ENCODE measurements at regions not wholly inside any gene's neighbourhood (a gene's known extent, or its start where the extent isn't known, plus 50 kb on each side); places are given as distances from the start of the nearest gene placed in this dataset.

GRCh38 chr12:88251798-88252197, 109.7 kb downstream of the TMTC3 start:
- DNase-seq = no peak

DNA sequence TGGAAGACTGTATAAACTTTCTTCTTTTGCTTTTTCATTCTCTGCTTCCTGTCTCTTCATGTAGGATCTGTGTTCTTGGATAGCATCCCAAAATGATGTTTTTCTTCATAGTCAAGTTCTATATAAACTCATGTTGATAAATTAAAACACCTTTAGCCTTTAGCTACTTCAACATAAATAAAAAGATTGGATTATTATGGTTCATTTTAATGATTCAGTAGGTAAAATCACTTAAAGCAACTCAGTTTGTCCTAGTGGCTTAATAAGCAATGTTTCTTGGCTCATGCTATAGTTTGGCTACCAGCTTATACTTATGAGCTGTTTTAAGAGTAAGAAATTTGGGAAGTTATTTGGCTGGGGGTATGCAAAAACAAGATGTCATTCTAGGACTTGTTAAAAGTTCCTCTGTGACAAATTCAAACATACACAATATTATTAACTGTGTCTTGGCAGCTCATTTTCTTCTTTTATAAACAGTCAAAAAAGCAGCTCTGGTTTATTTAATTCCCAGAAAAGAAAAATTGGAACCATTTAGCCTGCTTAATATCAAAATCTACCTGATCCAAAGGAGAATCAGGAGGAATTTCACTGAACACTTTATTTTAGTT, 111.4 kb downstream of the TMTC3 start:
- DNase-seq = no peak

DNA sequence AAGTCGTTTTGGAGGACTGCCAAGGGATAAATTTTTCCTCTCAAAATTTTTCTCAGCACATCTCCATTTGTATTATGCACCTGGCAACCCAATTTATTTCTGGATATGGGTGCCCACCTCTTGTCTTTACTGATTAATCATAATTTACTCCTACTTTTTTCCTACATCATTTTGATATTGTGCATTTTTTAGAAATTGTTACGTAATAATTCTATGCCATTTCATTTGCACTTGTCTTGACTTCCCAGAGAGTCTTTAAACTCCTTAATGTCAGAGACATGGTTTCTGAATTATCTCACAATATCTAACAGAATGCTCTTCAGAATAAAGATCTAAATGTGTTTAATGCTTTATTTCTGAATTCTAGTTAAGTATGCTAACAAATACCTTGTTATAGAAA, 113.1 kb downstream of the TMTC3 start:
- DNase-seq = no peak

- no peak for DNase-seq
Observed at GRCh38 chr12:88255847-88256246, 113.7 kb downstream of the TMTC3 start.

- no peak for DNase-seq
Observed at GRCh38 chr12:88258396-88258795, 116.3 kb downstream of the TMTC3 start.

GRCh38 chr12:88266806-88267360, 124.8 kb downstream of the TMTC3 start:
- peak; percentile 6 for DNase-seq

- DNase-seq = no peak
Observed at GRCh38 chr12:88267630-88268029, 125.5 kb downstream of the TMTC3 start.

- no peak for DNase-seq
Observed at GRCh38 chr12:88272456-88272855, 130.3 kb downstream of the TMTC3 start.

GRCh38 chr12:88273450-88273849, 131.3 kb downstream of the TMTC3 start:
- no peak for DNase-seq

DNA sequence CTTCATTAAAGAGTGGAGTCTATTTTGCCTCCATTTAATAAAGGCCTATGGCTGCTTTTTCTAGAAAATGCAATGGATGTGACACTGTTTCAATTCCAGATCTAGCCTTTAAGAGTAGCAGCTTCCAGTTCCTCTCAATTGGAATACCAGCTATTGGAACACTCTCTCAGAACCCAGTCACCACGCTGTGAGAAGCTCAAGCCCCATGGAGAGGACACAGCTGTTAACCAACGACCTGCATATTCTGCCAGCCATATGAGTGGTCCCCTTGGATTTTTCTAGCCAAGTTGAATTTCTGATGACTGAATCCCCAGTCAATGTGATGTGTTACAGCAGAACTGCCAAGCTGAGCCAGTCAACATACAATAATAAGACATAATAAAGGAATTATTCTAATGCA, 131.8 kb downstream of the TMTC3 start:
- DNase-seq = no peak

DNA sequence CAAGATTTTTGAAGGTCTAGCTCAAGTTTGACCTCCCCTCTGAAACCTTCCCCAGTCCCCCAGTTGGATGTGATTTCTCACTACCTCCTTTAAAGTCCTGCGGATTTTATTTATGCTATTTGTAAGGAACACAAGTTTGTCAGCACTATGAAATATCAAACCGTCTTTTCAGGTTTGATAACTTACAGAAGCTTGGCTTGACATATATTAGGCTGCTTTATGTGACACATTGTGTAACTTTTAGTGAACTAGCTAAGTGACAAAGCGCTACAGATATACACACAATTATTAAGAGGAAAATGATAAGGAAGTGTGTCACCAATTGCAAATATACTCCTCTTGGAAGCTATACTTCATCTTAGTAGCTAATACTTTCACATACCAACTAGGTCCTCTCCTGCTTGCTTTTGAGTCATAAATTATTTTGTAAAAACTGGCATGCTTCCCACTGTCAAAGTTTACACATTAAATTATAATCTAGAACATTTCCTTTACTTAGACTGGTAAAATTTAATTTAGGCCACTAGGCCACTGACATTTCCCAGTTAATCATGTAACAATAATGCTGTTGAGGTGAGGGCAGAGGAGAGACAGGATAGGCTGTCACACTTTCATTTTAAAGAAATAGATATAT, 149.5 kb downstream of the TMTC3 start:
- no peak for DNase-seq

DNA sequence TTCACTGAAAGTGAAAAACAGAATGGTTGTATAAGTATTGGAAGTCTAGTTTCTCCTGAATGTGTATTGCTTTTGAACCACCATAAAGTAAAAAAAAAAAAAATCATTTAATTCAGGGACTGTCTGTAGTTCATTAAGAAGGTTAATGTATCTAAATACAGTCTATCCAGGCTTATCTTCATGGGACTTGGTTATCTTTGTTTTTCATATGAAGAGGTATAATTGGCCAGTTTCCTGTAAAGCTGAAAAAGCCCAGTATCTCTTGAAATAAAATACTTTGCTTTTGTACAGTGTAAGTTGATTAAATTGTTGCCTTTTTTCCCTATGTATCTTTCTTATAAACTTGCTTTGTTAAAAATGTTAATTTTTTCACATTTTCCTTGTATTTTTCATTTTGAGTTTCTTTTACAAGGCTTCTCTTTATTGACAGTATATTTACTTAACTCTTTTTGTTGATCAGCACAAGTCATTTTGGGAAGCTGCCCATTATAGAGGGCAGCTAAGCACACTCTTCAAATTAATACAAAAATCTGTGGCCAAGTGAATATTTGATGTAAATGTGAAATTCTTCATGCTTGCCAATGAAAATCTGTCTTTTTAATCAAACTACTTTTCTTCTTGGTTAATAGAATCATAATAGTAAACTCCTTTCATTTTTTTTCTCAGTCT, 156.0 kb downstream of the TMTC3 start:
- no peak for DNase-seq

GRCh38 chr12:88298761-88299242, 156.7 kb downstream of the TMTC3 start:
- DNase-seq = no peak

DNA sequence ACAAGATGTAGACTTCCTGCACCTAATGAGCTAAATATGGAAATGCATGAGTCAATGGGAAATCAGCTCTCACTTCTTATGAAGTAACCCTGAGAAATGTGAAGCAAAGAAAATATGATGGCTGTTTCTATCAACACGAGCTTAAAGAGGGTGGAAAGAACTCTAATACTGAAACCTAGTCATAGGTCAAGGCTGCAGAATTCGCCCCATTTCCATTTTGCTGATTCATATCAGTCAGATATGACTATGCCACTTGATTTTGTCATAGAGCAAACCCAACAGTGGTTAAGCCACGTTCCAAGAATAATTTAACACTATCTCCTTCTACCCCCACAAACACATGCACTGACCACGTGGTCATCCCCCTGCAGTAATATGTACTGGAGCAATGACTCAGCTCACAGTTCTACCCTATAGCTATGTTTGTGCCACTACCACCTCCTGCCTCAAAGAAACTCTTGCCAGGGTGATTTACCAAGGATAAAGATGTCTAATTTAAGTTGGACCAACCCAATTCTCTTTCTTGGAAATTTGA, 157.5 kb downstream of the TMTC3 start:
- no peak for DNase-seq

DNA sequence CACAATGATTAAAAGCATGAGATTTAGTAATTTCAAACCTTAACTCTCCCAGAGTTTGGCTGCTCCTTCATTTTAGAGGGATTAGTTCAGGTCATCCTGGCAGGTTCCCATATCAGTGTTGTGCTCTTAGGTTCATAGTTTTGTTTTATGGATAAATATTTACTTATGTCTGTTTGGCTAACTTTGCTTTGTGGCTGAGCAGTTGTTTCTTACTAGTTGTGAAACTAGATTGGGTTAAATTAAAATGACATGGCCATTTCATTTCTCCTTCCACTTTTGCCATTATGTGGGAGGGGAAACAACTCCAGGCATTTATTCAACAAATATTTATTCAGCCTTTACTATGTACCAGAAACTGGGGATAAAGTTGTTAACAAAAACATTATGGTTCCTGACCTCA, 158.8 kb downstream of the TMTC3 start:
- DNase-seq = no peak

- DNase-seq = no peak
Observed at GRCh38 chr12:88303335-88303734, 161.2 kb downstream of the TMTC3 start.

- DNase-seq = no peak
Observed at GRCh38 chr12:88305254-88305890, 163.3 kb downstream of the TMTC3 start.

DNA sequence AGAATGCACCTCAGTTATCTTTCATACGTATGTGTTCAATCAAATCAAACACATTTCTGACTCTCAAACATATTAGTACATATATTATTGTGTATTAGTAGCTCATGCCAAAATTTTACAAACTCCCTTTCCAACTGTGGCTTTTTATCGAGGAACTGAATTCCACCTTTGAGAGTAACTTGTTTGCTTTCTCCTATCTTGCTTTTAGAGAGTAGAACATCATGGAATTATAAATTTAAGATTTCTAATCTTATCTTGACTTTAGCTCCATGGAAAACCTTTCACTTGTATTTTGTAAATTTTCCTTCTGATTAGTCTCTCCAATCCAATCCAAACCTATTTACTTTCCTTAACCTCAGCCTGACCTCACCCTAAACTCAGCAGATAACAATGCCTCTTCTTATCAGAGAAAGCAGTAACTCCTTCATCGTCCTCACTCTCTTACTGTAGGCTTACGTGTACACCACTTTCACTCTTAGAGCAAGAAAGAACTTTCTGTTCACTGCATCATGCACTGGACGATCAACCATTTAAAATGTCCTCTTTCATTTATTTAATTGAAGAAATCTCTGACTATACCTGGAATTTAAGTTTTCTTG, 164.5 kb downstream of the TMTC3 start:
- DNase-seq = no peak

DNA sequence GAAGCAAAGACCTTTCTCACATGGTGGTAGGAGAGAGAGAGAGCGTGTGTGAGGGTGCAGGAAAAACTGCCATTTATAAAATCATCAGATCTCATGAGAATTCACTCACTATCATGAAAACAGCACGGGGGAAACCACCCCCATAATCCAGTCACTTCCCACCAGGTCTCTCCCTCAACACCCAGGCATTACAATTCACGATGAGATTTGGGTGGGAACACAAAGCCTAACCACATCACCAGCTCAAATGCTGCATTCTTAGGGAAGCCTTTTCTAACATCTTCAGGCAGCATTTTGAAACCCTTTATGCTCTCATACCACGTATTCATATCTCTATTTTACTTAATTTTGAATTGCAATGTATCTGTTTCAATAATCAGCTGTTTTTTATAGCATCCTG, 165.9 kb downstream of the TMTC3 start:
- no peak for DNase-seq

- DNase-seq = no peak
Observed at GRCh38 chr12:88308825-88309224, 166.7 kb downstream of the TMTC3 start.

DNA sequence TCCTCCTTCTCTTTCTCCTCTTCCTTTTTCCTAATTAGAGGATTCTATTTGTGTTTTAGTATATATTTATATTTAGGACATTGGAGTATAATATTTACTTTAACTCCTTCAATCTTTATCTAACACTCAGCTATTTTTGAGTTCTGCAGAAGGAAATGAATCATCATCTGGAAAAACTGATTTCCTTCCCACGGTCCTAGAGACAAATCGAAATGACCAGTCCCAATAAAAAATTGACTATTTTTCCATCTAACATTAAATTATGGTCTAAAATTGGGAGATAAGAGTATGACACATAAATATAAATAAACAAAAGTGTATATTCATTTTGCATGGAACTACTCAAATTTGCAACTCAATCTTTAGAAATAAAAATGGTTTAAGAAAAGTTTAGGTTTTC, 167.4 kb downstream of the TMTC3 start:
- no peak for DNase-seq

GRCh38 chr12:88310069-88310468, 168.0 kb downstream of the TMTC3 start:
- no peak for DNase-seq

DNA sequence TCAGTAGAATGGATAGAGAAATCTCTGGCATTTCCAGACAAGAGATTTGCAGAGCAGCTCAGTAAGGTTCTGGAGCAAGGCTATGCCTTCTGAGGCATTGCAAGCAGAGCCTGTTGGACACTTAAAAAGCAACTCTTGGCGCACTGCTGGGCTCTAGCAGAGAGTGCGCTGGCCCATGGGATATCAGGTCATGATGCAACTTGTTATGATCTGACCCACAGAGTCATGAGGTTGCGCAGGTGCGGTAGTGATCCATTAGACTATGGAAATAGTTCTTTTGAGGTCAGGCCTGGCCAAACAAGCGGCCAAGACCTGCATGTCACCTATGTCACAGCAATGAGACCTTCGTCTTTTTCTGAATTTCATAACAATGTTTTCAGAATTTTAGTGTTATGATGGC, 168.6 kb downstream of the TMTC3 start:
- DNase-seq = no peak

Data from NCI-H774 (cell line).